HG02623 (cell line): ENCODE measurements at regions not wholly inside any gene's neighbourhood (a gene's known extent, or its start where the extent isn't known, plus 50 kb on each side); places are given as distances from the start of the nearest gene placed in this dataset.
"Not testable (repeated sequence)": the region's sequence is repeated elsewhere in the genome, so short reads cannot be mapped to it uniquely, and the experiment has no call there.

Experiments
- ATAC-seq: cut with Tn5 transposase; IDR thresholded peaks from one replicate; pipeline ENCODE4 v1.9.1; 2021; ENCODE audit warnings: moderate library complexity; ENCODE audit not compliant: unreplicated experiment

DNA sequence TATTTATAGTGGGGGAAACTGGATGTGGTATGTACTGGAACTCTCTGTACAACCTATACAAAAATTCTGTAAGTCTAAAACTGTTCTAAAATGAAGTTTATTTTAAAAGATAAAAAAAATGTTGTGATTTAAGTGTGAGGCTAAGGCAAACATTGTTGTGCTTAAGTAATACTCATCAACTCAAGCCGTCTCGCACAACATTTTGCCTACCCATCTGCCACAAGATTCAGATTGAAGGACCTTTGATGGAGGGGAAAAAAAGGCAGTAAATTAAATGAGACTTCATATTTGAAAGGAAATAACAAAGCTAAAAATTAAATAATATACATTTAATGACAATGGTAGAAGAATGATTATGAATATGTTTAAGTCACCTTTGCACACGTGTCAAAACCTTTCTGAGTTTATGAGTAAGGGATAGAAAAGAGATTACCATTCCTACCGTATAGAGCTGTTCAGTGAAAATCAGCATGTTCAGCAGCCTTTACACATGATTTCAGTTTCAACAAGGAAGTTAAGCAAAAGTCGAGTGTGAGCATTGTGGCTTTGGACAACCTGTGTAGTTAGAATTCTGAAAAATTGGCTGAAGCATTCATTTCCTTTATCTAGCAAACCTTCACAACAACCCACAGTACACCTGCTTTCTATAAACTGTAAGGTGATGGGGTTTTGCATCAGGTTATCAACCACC is 499.3 kb downstream of the IRS1 start:
- no peak for ATAC-seq

DNA sequence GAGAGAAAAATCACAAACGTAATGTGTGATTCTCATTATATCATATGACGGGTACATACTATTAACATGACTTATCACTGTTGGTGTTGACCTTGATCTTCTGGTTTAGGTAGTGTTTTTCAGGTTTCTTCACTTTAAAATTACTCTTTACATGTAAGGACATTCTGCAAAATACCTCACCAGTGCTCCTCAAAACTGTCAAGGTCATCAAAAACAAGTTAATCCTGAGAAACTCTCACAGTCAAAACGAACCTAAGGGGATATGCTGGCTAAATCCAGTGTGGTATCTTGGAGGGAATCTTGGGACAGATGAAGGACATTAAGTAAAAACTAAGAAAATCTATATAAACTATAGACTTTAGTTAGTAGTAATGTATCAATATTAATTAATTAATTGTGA is 499.8 kb downstream of the IRS1 start:
- no peak for ATAC-seq

DNA sequence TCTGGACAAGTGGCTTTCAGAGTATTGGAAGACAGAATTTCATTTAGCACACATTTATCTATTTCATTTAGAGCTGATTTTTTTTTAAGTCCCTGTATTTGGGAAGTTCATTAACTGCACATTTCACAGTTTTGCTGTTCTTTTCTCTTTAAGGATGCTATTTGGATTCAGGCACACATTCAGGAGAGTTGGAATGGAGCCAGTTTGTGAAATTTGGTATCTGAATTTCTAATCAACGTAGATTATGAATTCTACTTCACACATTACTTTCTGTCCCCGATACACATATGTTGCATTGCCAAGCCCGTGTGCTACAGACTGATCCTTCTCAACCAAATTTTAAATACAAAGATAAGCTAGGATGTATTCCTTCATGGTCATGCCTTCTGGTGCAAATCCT is 503.9 kb downstream of the IRS1 start:
- ATAC-seq = no peak

- no peak for ATAC-seq
These were observed 504.5 kb downstream of the IRS1 start for GRCh38 chr2:226295123-226295522.

- ATAC-seq = not testable (repeated sequence)
These were observed 508.3 kb downstream of the IRS1 start for GRCh38 chr2:226291281-226291680.

- no peak for ATAC-seq
These were observed 512.7 kb downstream of the IRS1 start for GRCh38 chr2:226286916-226287315.

DNA sequence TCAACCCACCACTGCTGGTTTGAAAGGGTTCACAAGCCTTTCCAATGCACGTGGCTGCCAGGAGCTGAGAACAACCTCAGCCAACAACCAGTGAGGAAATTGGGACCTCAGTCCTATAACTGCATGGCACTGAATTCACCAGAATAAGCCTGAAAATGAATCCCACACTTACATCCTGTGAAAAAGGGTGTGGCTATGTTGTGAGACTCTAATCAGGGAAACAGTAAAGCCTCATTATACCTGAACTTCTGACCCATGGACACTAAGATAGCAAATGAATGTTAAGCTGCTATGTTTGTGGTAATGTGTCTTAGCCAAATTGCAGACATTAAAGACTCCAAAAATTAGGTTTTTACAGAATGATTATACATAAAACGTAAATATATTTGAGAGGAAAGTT is 515.8 kb downstream of the IRS1 start:
- ATAC-seq = no peak

DNA sequence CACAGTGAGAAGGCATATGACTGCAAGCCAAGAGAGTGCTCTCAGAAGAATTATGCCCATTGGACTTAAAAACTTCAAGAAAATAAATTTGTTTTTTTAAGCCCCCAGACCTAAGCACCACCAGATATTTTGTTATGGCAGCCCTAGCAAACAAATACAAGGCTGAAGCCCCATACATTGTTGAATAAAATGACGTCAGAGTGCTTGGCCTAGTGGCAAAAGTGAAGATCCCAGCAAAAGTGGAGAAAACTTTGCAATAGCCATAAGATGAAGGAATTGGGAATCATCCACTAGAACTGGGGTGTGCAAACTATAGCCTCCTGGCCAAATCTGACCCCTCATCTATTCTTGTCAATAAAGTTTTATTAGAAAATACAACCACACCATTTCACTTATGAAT is 517.5 kb downstream of the IRS1 start:
- ATAC-seq = no peak

- ATAC-seq = not testable (repeated sequence)
These were observed 519.5 kb downstream of the IRS1 start for GRCh38 chr2:226280136-226280535.

DNA sequence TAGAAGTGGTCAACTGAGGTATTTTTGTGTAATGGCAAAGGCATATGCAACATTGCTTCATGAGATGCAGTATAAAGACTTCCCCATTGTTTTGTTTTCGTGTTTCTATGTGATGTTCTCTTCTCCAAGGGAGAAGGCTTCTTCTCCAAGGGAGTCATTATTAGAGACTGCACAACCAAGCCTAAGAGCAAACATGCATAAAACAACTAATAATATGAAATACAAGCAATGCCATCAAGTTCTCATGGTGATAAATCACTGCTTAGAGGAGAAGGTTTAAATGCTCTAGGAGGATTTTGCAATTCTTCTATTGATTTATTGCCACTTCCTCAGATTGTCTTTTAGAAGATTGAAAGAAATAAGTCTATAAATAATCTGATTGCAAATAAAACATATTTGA is 524.4 kb downstream of the IRS1 start:
- ATAC-seq = no peak

GRCh38 chr2:226274143-226274542 is 525.5 kb downstream of the IRS1 start:
- ATAC-seq = no peak

DNA sequence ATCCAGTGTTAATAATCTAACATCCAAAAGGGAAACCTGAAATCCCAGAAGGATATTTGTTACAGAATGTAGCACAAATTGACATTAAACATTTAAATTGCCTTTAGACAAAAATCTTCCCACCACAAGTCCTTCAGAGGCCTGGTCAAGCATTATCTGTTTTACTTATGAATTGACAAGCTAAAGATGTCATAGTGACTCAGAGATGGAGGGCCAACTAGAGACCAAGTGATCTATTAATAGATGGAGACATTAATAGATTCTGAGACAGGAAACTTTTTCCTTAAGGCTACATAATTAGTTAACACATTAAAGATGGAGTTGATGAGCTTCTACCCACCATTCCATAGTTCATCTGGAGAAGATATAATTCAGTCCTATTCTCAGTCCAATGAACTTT is 526.2 kb downstream of the IRS1 start:
- ATAC-seq = no peak

- no peak for ATAC-seq
These were observed 527.2 kb downstream of the IRS1 start for GRCh38 chr2:226272435-226272834.

- no peak for ATAC-seq
These were observed 529.1 kb downstream of the IRS1 start for GRCh38 chr2:226270285-226271058.

DNA sequence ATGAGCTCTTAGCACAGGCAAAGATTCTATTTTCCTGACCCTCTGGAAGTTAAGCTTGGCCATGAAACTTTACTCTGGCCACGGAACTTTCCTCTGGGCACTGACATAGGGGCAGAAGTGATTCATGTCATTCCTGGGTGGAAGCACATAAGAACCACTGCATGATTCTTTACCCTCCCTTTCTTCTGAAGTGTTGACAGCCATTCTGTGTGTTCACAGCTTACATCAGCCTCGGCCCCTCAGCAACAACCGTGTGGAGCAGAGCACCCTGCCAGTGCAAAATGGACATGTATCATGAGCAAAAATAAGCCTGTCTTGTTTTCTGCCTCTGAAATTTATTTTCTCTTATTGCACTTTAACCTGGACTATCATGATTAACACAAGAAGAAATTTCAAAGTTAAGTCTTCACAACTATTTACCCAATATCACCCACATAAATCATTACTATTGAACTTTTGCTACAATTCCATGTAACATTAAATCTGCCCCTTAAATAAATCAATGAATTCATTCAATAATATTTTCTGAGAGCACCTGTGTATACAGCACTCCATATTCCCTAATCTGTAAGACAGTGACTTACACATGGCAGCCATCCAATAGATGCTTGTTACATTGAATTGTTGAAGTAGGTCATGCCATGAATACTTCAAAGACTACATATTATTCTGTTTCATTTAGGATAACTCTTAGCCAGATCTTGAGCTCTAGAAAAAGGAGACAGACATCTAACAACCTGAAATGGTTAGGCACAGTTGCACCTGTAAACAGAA is 531.9 kb downstream of the IRS1 start:
- no peak for ATAC-seq

- ATAC-seq = no peak
These were observed 542.8 kb downstream of the IRS1 start for GRCh38 chr2:226256709-226257376.

DNA sequence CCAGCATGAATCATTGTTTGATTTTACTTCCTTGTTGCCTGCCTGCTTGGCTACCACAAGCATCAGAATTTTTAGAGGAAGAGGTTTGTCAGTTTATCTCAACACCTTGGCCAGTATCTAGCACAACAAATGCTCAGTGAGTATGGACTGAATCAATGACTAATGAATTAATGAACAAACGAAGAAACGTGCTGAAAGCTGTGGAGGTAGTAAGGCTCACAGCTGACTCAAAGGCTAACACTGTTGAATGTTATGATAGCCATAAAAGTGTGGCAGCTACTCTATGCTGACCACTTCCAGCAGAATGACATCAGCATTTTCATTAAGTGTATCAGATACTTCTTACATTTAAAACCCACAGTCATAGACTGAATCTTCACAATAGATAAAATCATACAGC is 543.4 kb downstream of the IRS1 start:
- no peak for ATAC-seq

- no peak for ATAC-seq
These were observed 548.0 kb downstream of the IRS1 start for GRCh38 chr2:226251661-226252060.

DNA sequence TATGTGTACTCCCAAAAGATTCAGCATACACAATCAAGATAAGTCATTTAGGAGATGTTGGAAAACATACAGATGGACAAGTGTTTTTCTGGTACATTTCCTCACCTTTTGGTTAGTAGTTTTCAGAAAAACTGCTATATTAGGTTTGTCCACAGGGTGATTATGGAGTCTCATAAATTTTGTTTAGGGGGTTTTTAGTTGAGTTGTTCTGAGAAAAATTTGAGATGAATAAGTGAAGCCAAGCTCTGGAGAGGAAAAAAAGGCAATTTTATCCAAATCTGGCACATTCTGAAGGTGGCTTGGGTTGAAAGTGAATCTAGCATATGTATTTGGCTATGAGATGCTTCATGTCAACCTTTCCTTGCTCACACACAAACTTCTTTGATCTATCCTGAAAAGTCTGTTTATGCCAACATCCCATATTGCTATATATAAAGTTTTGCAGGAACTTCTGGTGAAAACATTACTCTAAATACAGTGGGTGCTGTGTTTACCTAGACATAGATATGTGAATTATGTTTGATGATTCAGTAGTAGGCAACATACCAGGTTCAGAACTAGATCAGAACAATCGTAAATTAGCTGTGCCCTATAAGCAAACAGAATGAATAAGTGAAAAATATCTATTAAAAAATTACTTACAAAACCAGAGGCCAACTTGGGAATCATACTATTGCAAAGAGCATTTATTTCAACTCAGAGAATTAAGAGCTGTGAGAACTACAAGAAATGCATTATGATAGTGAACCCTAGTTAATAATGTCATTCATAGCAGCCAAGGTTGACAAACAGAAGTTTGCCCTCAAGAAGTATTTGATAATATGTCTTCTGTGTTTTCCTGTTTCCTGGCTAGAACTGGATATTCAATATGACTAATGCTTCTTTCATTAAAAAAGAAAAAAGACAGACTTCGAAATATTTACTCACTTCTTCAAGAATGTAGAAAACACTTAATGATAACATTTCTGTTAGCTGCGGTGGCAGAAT is 552.0 kb downstream of the IRS1 start:
- no peak for ATAC-seq

GRCh38 chr2:226234187-226234586 is 565.4 kb downstream of the IRS1 start:
- no peak for ATAC-seq
